ENCODE measurements at regions not wholly inside any gene's neighbourhood (a gene's known extent, or its start where the extent isn't known, plus 50 kb on each side); places are given as distances from the start of the nearest gene placed in this dataset.

DNA sequence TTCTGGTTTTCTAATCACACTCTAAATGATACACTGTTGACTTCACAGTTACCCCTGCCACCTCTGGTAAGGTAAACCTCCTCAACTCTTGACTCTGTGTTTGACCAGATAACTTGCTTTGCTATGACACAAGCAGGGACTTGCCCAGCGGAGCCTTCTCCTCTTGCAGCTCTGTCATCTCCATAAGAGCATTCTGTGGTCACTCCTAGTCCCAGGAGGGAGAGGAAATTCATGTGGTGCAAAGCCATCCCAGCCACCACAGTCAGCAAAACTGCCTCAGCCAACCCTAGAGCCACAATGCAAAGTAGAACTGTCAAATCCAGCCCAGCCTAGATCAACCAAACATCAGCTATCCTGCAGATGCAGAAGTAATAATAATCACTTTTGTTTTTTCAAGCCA is 144.7 kb upstream of the GADL1 start:
- H3K4me1 ChIP-seq: no peaks in the 10 kb centered on the region
- no peaks in the 10 kb centered on the region for H3K36me3 ChIP-seq (replicated peaks in 1 of 2; ENCODE audit: insufficient read depth in 1 of 2, low read depth in 2 of 2)
- H3K27ac ChIP-seq: no peak overlapping the region
- intact Hi-C loops (cut with DNase I): no loop called here
- ATAC-seq (no peak), DNase-seq (no peak)
- WGBS, 2 donors: 62 to 83% methylated on average over 1 of the region's 1 CpG
- TF ChIP-seq, protein P1, sequence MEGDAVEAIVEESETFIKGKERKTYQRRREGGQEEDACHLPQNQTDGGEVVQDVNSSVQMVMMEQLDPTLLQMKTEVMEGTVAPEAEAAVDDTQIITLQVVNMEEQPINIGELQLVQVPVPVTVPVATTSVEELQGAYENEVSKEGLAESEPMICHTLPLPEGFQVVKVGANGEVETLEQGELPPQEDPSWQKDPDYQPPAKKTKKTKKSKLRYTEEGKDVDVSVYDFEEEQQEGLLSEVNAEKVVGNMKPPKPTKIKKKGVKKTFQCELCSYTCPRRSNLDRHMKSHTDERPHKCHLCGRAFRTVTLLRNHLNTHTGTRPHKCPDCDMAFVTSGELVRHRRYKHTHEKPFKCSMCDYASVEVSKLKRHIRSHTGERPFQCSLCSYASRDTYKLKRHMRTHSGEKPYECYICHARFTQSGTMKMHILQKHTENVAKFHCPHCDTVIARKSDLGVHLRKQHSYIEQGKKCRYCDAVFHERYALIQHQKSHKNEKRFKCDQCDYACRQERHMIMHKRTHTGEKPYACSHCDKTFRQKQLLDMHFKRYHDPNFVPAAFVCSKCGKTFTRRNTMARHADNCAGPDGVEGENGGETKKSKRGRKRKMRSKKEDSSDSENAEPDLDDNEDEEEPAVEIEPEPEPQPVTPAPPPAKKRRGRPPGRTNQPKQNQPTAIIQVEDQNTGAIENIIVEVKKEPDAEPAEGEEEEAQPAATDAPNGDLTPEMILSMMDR (IDR thresholded peaks at IDR 0.05): no peak
- no peak for TF ChIP-seq POLR2A (IDR thresholded peaks at IDR 0.05)
- peaks cover 0 to 7% (median 0%) of the 10 kb centered on the region in 3 donors for H3K9me3 ChIP-seq
- no peak overlapping the region for H3K4me3 ChIP-seq
- no peaks in the 10 kb centered on the region for H3K27me3 ChIP-seq

DNA sequence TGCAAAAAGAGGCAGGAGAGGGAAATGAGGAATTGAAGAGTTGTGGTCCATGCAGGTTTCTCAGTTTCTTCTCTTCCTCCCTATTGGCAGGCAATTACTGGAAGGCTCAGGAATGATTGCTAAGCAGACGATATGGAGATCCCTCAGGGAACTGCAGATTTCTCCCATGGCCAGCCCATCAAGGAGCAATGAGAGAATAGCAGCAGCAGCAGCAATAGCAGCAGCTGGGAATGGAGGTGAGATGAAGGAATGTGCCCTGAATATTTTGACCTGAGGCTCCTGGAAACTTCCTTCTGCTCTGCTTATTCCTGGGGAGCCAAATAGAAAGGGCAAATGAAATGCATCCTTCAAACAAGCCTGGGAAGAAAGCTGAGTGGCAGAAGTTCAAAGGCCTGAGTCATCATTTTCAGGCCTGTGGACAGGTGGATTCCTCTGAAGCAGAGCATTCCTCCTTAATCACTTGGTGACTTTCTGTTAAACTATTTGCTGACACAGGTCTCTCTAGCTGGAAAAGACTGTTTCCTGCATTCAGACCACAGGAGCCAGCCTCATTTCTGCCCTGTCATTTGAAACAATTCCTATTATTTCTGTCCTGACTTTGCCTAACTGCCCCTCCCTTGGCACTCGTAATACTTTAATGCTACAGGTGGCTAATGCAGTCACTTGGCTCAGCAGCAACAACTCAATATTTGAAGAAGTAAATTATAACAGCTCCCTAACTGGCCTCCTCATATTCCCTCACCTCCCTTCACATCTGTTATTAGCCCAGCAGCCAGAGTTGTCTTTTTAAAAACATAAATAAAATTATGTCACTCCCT is 146.9 kb upstream of the GADL1 start:
- Histone ChIP-seq H3K9me3 (peaks cover 0 to 7% (median 0%) of the 10 kb centered on the region in 3 donors), H3K27ac (no peak overlapping the region), H3K27me3 (no peaks in the 10 kb centered on the region), H3K36me3 (replicated peaks in 1 of 2; ENCODE audit: insufficient read depth in 1 of 2, low read depth in 2 of 2) (no peaks in the 10 kb centered on the region), H3K4me1 (no peaks in the 10 kb centered on the region), H3K4me3 (no peak overlapping the region)
- no peak for DNase-seq
- peak; percentile 50 for ATAC-seq
- 33 to 41% methylated on average over 2 of the region's 2 CpGs for WGBS, 2 donors
- TF ChIP-seq, protein P1 (IDR thresholded peaks at IDR 0.05): no peak
- TF ChIP-seq POLR2A (IDR thresholded peaks at IDR 0.05): no peak
- intact Hi-C loops (cut with DNase I): no loop called here

DNA sequence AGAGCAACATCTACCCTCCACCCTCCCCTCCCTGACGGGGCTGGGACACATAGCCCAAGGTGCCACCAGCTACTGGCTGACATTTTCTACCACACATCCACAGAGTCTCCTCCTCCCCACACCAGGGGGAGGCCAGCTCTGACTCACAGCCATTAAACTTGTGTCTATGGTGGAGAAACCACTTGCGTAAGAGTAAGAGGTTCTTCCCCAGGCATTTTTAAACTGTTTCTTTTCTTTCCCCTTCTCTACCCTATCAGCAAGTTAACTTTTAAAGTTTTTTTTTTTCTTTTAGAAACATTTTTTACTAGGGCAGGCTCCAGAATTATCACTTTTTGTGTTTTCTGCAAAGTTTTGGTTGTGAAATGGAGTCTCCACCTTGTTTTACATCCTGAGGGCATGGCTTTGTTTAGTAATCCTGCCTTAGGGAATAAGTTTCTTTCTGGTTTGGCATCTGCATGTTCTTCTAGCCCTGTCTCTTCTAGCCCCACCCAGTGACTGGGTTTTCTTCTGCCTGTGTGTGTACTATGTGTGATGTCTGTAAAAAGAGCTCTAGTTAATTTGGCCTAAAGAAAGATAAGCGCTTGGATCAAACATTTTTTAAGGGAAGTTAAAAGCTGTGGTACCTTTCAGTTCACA is 148.8 kb upstream of the GADL1 start:
- no peaks in the 10 kb centered on the region for H3K36me3 ChIP-seq (replicated peaks in 1 of 2; ENCODE audit: insufficient read depth in 1 of 2, low read depth in 2 of 2)
- 80 to 87% methylated on average over 3 of the region's 3 CpGs for WGBS, 2 donors
- H3K4me3 ChIP-seq: no peak overlapping the region
- H3K4me1 ChIP-seq: no peaks in the 10 kb centered on the region
- intact Hi-C loops (cut with DNase I): no loop called here
- no peak overlapping the region for H3K27ac ChIP-seq
- DNase-seq (no peak), ATAC-seq (no peak)
- H3K27me3 ChIP-seq: no peaks in the 10 kb centered on the region
- TF ChIP-seq POLR2A (IDR thresholded peaks at IDR 0.05): no peak
- TF ChIP-seq, protein P1 (IDR thresholded peaks at IDR 0.05): no peak
- H3K9me3 ChIP-seq: peaks cover 0 to 7% (median 0%) of the 10 kb centered on the region in 3 donors

DNA sequence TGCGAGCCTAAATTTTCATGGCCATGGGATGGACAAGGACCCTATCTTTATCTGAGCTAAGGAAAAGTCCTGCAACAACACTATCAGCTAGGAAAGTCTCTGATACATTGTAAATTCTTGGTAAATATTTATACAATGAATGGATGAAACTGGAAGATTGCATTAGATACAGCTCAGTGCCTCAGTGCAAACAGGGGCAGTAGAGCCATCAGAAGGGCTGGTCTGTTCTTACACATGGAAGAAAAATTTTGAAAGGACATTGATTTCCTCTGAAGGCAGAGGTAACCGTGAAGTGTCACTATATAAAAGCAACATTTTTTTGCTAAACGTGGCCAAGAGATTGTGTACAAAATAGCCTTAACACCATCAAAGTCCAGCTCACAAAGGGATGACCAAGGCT is 153.2 kb upstream of the GADL1 start:
- Histone ChIP-seq H3K9me3 (peaks cover 0 to 6% (median 0%) of the 10 kb centered on the region in 3 donors), H3K27me3 (no peaks in the 10 kb centered on the region), H3K4me3 (no peak overlapping the region), H3K36me3 (replicated peaks in 1 of 2; ENCODE audit: insufficient read depth in 1 of 2, low read depth in 2 of 2) (no peaks in the 10 kb centered on the region), H3K4me1 (no peaks in the 10 kb centered on the region), H3K27ac (no peak overlapping the region)
- 61 to 70% methylated on average over 3 of the region's 3 CpGs for WGBS, 2 donors
- DNase-seq (no peak), ATAC-seq (no peak)
- TF ChIP-seq POLR2A (IDR thresholded peaks at IDR 0.05): no peak
- TF ChIP-seq, protein P1 (IDR thresholded peaks at IDR 0.05): no peak
- intact Hi-C loops (cut with DNase I): no loop called here

All from body of pancreas (tissue), 4 donors.